GM12878 (cell line): ENCODE measurements at regions not wholly inside any gene's neighbourhood (a gene's known extent, or its start where the extent isn't known, plus 50 kb on each side); places are given as distances from the start of the nearest gene placed in this dataset.

ENCODE experiments used
- ATAC-seq: fragments of 200-7000 bp; cut with Tn5 transposase; 3 replicates; pipeline ENCODE4 v1.9.1; 2020; ENCODE audit warnings: mild to moderate bottlenecking, moderate library complexity
- BruUV-seq: library from RNA; stranded (reverse); fragments of 400-500 nt; replicated peaks from 2 replicates; lab custom pipeline; 2021; lab: Mats Ljungman, UMichigan
- CTCF ChIA-PET: fragments of 300-600 bp; sonication (Branson Sonifier 250); formaldehyde crosslinking; extraction: SDS; loops from one replicate; lab custom pipeline; 2021; ENCODE audit warnings: inconsistent platforms; lab: Yijun Ruan, JAX
- POLR2A ChIA-PET: fragments of 350-600 bp; formaldehyde crosslinking; extraction: SDS; loops from one replicate; lab custom pipeline; 2021; ENCODE audit warnings: inconsistent platforms; lab: Charles Lee
- RAD21 ChIA-PET: fragments of 300-600 bp; sonication (Branson Sonifier 250); formaldehyde crosslinking; loops from one replicate; lab custom pipeline; 2023; ENCODE audit warnings: antibody characterized with exemption; ENCODE audit not compliant: unreplicated experiment; lab: Charles Lee
- SMC1A ChIA-PET: fragments of 300-600 bp; sonication (Branson Sonifier 250); formaldehyde crosslinking; loops from one replicate; lab custom pipeline; 2023; ENCODE audit not compliant: unreplicated experiment, uncharacterized antibody; lab: Charles Lee
- DNase-seq: peaks from one replicate; pipeline ENCODE4 v3.0.0-alpha.2; 2011; ENCODE audit warnings: low read depth, low spot score
- FAIRE-seq: peaks from 3 replicates; lab custom pipeline; 2011; peaks lifted over from hg19 to GRCh38; lab: Jason Lieb, UNC
- H2AFZ ChIP-seq: 2 replicates; pipeline ENCODE4 v1.6.0; 2011; ENCODE audit warnings: low read depth, low read length, control low read depth; ENCODE audit not compliant: control insufficient read depth
- H3K27ac ChIP-seq: 2 replicates; pipeline ENCODE4 v1.5.1; 2011; ENCODE audit warnings: control low read depth; ENCODE audit not compliant: control insufficient read depth, insufficient read depth
- H3K27me3 ChIP-seq, 2 experiments: replicated peaks in 1 of 2; 2 replicates each; pipeline versions ENCODE4 v1.6.0 to v1.6.1; 2011; ENCODE audit warnings: low read length in 1 of 2; ENCODE audit not compliant: control insufficient read depth in 2 of 2, insufficient read depth in 2 of 2
- H3K36me3 ChIP-seq, 2 experiments: 2 replicates each; pipeline ENCODE4 v1.5.1; 2011; ENCODE audit warnings: low read length in 1 of 2; ENCODE audit not compliant: control insufficient read depth in 2 of 2, insufficient read depth in 2 of 2
- H3K4me1 ChIP-seq: 2 replicates; pipeline ENCODE4 v1.6.1; 2011; ENCODE audit warnings: mild to moderate bottlenecking, low read length, moderate library complexity, mixed read lengths; ENCODE audit not compliant: control insufficient read depth, insufficient read depth
- H3K4me2 ChIP-seq: 2 replicates; pipeline ENCODE4 v1.6.0; 2011; ENCODE audit warnings: control low read depth; ENCODE audit not compliant: control insufficient read depth, insufficient read depth
- H3K4me3 ChIP-seq: fragments of 200-600 bp; sonication (generic); 2 replicates; pipeline ENCODE4 v1.5.1; 2016
- H3K79me2 ChIP-seq: 2 replicates; pipeline ENCODE4 v1.6.0; 2011; ENCODE audit warnings: low read length; ENCODE audit not compliant: control insufficient read depth, insufficient read depth
- H3K9ac ChIP-seq: 2 replicates; pipeline ENCODE4 v1.8.0; 2011; ENCODE audit warnings: low read length, control low read depth, mixed read lengths; ENCODE audit not compliant: control insufficient read depth, insufficient read depth
- H3K9me3 ChIP-seq: replicated peaks from 3 replicates; pipeline ENCODE4 v1.5.1; 2011; ENCODE audit warnings: mild to moderate bottlenecking, low read length; ENCODE audit not compliant: control insufficient read depth, insufficient read depth
- H4K20me1 ChIP-seq: 2 replicates; pipeline ENCODE4 v1.6.0; 2011; ENCODE audit not compliant: control insufficient read depth, insufficient read depth
- ATF7 ChIP-seq: fragments of 450-650 bp; IDR thresholded peaks from 2 replicates; pipeline ENCODE4 v1.6.1; 2016; ENCODE audit warnings: low read depth, mild to moderate bottlenecking
- BHLHE40 ChIP-seq, 2 experiments: fragments of 450-650 bp in 1 of 2; IDR thresholded peaks; 2 replicates each; pipeline ENCODE4 v1.6.1; 2011 to 2017; ENCODE audit warnings: low read depth in 2 of 2, borderline replicate concordance in 1 of 2, improper control_type of control experiment in 1 of 2, low read length in 1 of 2, mild to moderate bottlenecking in 1 of 2
- CREM ChIP-seq: IDR thresholded peaks from 2 replicates; pipeline ENCODE4 v1.6.1; 2014; ENCODE audit warnings: antibody characterized with exemption, low read depth
- RAD51 ChIP-seq: fragments of 450-650 bp; IDR thresholded peaks from 2 replicates; pipeline ENCODE4 v1.6.1; 2016; ENCODE audit warnings: moderate library complexity, mild to moderate bottlenecking, inconsistent platforms
- RELB ChIP-seq: fragments of 450-650 bp; IDR thresholded peaks from 2 replicates; pipeline ENCODE4 v1.6.1; 2017; ENCODE audit warnings: low read depth, mild to moderate bottlenecking, moderate library complexity
- ZNF384 ChIP-seq: IDR thresholded peaks from 2 replicates; pipeline ENCODE4 v1.6.1; 2012; ENCODE audit warnings: low read depth, mild to moderate bottlenecking, low read length, improper control_type of control experiment, borderline replicate concordance
- WGBS: methylation state at CpG from one replicate; pipeline ENCODE4 v1.1.6; 2016; ENCODE audit warnings: low lambda C conversion rate; ENCODE audit not compliant: insufficient replicate concordance, insufficient coverage; ENCODE audit errors: missing lambda C conversion rate; 5-methylcytosine and 5-hydroxymethylcytosine counted together
- in situ Hi-C: fragments of 300-500 bp; cut with MboI; formaldehyde crosslinking; loops from 9 replicates; pipeline ENCODE4 v1.14.3; 2018; ENCODE audit warnings: mixed read lengths
- intact Hi-C: fragments of 100-400 bp; cut with micrococcal nuclease; formaldehyde crosslinking; loops from one replicate; pipeline ENCODE4 v1.14.2; 2022; ENCODE audit not compliant: unreplicated experiment
- TF ChIP-seq, protein P1 (sequence below): fragments of 450-650 bp; IDR thresholded peaks from 2 replicates; pipeline ENCODE4 v1.6.1; 2016; ENCODE audit warnings: mild to moderate bottlenecking, moderate library complexity, borderline replicate concordance
- TF ChIP-seq, protein P2 (sequence below): fragments of 150-350 bp; IDR thresholded peaks from 2 replicates; pipeline ENCODE4 v1.6.1; 2014; ENCODE audit warnings: mild to moderate bottlenecking, low read depth, low read length

DNA sequence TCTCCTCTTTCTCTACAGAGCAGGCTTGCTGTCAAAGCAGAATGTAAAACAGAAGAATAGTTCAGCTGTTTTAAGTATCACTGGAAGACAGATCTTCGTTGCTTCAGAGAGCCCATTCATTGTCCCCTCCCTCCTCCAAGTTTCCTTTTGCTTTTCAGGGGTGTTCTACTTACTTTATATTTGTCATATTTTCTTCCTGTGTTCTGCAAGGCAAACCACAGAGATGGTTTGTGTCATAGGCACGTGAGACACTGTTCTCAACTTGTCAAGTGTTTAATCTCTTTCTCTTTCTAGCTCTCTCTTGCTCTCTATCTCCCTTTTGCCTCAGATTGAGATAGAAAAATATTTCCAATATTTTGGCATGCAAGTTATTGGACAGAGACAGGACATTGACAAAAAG, 228.9 kb upstream of the DEFB112 start:
- Histone ChIP-seq H3K4me2 (no peak overlapping the region), H3K9ac (no peak overlapping the region), H4K20me1 (no peaks in the 10 kb centered on the region), H3K9me3 (no peaks in the 10 kb centered on the region), H3K36me3 (no peaks in the 10 kb centered on the region), H3K27me3 (no peaks in the 10 kb centered on the region), H3K4me1 (no peaks in the 10 kb centered on the region), H3K79me2 (no peaks in the 10 kb centered on the region), H3K4me3 (no peak overlapping the region), H3K27ac (no peak overlapping the region), H2AFZ (no peak overlapping the region)
- ChIA-PET SMC1A (interaction anchor here (1.2 to 2.1 kb wide), 3 partner anchors 8 to 14 kb away, joined by 3 to 9 read pairs (median 6); no protein-coding TSS in a partner anchor), RAD21 (interaction anchor here (2.4 kb wide), 1 partner anchor 15 kb away, joined by 11 read pairs; no protein-coding TSS in a partner anchor), POLR2A (no interaction called here), CTCF (interaction anchor here (0.8 to 1.9 kb wide), 4 partner anchors 11 to 51 kb away, joined by 3 to 7 read pairs (median 6); no protein-coding TSS in a partner anchor)
- FAIRE-seq (no peak), DNase-seq (no peak), ATAC-seq (peak; percentile 77)
- WGBS: 14% methylated on average over 2 of the region's 2 CpGs
- in situ Hi-C loops (no loop called here), intact Hi-C loops (no loop called here)
- no TSS peak for BruUV-seq
- TF ChIP-seq RAD51: peak; percentile 47
- TF ChIP-seq RELB: 0 out of 2 replicates have a peak, but pooled peaks have one; percentile 15
- TF ChIP-seq ZNF384: no peak
- peak; percentile 92 to 95 for TF ChIP-seq BHLHE40 (IDR thresholded peaks at IDR 0.05; ENCODE audit: borderline replicate concordance in 1 of 2, low read depth in 2 of 2, low read length in 1 of 2)
- TF ChIP-seq ATF7: peak; percentile 71
- TF ChIP-seq, protein P1, sequence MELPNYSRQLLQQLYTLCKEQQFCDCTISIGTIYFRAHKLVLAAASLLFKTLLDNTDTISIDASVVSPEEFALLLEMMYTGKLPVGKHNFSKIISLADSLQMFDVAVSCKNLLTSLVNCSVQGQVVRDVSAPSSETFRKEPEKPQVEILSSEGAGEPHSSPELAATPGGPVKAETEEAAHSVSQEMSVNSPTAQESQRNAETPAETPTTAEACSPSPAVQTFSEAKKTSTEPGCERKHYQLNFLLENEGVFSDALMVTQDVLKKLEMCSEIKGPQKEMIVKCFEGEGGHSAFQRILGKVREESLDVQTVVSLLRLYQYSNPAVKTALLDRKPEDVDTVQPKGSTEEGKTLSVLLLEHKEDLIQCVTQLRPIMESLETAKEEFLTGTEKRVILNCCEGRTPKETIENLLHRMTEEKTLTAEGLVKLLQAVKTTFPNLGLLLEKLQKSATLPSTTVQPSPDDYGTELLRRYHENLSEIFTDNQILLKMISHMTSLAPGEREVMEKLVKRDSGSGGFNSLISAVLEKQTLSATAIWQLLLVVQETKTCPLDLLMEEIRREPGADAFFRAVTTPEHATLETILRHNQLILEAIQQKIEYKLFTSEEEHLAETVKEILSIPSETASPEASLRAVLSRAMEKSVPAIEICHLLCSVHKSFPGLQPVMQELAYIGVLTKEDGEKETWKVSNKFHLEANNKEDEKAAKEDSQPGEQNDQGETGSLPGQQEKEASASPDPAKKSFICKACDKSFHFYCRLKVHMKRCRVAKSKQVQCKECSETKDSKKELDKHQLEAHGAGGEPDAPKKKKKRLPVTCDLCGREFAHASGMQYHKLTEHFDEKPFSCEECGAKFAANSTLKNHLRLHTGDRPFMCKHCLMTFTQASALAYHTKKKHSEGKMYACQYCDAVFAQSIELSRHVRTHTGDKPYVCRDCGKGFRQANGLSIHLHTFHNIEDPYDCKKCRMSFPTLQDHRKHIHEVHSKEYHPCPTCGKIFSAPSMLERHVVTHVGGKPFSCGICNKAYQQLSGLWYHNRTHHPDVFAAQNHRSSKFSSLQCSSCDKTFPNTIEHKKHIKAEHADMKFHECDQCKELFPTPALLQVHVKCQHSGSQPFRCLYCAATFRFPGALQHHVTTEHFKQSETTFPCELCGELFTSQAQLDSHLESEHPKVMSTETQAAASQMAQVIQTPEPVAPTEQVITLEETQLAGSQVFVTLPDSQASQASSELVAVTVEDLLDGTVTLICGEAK: no peak
- TF ChIP-seq, protein P2, sequence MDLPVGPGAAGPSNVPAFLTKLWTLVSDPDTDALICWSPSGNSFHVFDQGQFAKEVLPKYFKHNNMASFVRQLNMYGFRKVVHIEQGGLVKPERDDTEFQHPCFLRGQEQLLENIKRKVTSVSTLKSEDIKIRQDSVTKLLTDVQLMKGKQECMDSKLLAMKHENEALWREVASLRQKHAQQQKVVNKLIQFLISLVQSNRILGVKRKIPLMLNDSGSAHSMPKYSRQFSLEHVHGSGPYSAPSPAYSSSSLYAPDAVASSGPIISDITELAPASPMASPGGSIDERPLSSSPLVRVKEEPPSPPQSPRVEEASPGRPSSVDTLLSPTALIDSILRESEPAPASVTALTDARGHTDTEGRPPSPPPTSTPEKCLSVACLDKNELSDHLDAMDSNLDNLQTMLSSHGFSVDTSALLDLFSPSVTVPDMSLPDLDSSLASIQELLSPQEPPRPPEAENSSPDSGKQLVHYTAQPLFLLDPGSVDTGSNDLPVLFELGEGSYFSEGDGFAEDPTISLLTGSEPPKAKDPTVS: no peak
- no peak for TF ChIP-seq CREM
